ENCODE measurements at regions not wholly inside any gene's neighbourhood (a gene's known extent, or its start where the extent isn't known, plus 50 kb on each side); places are given as distances from the start of the nearest gene placed in this dataset.

DNA sequence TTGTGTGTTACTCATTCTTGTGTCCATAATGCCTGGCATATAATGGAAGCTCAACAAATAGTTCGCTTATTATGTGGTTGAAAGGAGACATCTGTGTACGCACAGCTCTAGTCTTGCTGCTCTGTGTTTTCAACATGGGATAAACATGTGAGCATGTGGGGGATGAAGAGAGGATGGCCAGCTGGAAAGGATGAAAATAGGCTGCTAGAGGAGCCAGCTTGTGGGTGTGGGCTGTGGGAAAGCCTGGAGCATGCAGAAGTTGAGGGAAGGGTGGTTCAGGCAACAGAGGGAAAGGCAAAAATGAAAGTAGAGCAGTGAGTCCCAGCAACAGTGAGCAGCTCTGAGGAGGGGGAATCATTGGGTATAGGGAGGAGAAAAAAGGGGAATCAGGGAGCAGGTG, 324.6 kb upstream of the CDH11 start:
- TF ChIP-seq POLR2AphosphoS5 (IDR thresholded peaks at IDR 0.05; ENCODE audit: low read depth): no peak
- TF ChIP-seq, protein P1, sequence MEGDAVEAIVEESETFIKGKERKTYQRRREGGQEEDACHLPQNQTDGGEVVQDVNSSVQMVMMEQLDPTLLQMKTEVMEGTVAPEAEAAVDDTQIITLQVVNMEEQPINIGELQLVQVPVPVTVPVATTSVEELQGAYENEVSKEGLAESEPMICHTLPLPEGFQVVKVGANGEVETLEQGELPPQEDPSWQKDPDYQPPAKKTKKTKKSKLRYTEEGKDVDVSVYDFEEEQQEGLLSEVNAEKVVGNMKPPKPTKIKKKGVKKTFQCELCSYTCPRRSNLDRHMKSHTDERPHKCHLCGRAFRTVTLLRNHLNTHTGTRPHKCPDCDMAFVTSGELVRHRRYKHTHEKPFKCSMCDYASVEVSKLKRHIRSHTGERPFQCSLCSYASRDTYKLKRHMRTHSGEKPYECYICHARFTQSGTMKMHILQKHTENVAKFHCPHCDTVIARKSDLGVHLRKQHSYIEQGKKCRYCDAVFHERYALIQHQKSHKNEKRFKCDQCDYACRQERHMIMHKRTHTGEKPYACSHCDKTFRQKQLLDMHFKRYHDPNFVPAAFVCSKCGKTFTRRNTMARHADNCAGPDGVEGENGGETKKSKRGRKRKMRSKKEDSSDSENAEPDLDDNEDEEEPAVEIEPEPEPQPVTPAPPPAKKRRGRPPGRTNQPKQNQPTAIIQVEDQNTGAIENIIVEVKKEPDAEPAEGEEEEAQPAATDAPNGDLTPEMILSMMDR (IDR thresholded peaks at IDR 0.05; ENCODE audit: insufficient read depth, low read length): no peak
